ENCODE measurements at regions not wholly inside any gene's neighbourhood (a gene's known extent, or its start where the extent isn't known, plus 50 kb on each side); places are given as distances from the start of the nearest gene placed in this dataset.

DNA sequence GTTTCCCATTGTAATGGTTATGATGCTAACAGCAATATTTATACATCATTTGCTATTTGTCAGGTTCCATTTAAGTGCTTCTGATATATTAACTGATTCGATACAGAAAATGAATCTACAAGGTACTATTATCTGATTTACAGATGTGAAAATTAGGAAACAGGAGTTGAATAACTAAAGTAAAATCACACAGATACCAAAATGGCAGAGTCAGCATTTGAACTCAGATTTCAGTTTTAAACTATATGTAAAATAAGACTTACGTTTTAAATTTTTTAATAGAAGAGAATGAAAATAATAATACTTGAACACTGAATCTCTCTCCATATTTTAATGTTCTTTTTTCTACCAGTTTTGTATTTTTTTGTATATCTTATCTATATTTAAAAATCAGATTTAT lies 313.2 kb downstream of the MDFIC start:
- TF ChIP-seq CTCF (IDR thresholded peaks at IDR 0.05; ENCODE audit: low read length): no peak
- no peak for TF ChIP-seq EZH2 (IDR thresholded peaks at IDR 0.05; ENCODE audit: borderline replicate concordance, low read length)

All from OCI-LY1 (cell line).